Aorta (tissue), 5 donors: ENCODE measurements at regions not wholly inside any gene's neighbourhood (a gene's known extent, or its start where the extent isn't known, plus 50 kb on each side); places are given as distances from the start of the nearest gene placed in this dataset.
"Not testable (repeated sequence)": the region's sequence is repeated elsewhere in the genome, so short reads cannot be mapped to it uniquely, and the experiment has no call there.

Experiments used
- ATAC-seq: fragments of 200-7000 bp; cut with Tn5 transposase; one replicate; pipeline ENCODE4 v1.9.1; 2022; ENCODE audit warnings: moderate library complexity; ENCODE audit not compliant: low FRiP score
- DNase-seq, 2 donors: peaks; one replicate each; pipeline ENCODE4 v3.0.0-alpha.2; 2020
- H3K27ac ChIP-seq, 2 donors: one replicate each; pipeline ENCODE4 v1.5.1; 2013; ENCODE audit warnings: low read length in 2 of 2, mild to moderate bottlenecking in 2 of 2, moderate library complexity in 2 of 2, control low read depth in 1 of 2, inconsistent platforms in 1 of 2, low read depth in 1 of 2
- H3K27me3 ChIP-seq, 2 donors: one replicate each; pipeline ENCODE4 v1.6.1; 2013; ENCODE audit warnings: control low read depth in 1 of 2, low read length in 1 of 2, mild to moderate bottlenecking in 1 of 2, moderate library complexity in 1 of 2; ENCODE audit not compliant: insufficient read depth in 2 of 2, control insufficient read depth in 1 of 2
- H3K36me3 ChIP-seq, 2 donors: one replicate each; pipeline ENCODE4 v1.6.1; 2013; ENCODE audit warnings: control low read depth in 1 of 2, low read length in 1 of 2, mild to moderate bottlenecking in 1 of 2; ENCODE audit not compliant: insufficient read depth in 2 of 2, control insufficient read depth in 1 of 2
- H3K4me1 ChIP-seq, 2 donors: one replicate each; pipeline ENCODE4 v1.6.1; 2013; ENCODE audit warnings: low read length in 2 of 2, control low read depth in 1 of 2, mild to moderate bottlenecking in 1 of 2, moderate library complexity in 1 of 2; ENCODE audit not compliant: insufficient read depth in 2 of 2, control insufficient read depth in 1 of 2
- H3K4me3 ChIP-seq, 2 donors: one replicate each; pipeline ENCODE4 v1.5.1; 2013; ENCODE audit warnings: low read length in 2 of 2, control low read depth in 1 of 2, mild to moderate bottlenecking in 1 of 2
- H3K9me3 ChIP-seq: one replicate; pipeline ENCODE4 v1.6.1; 2013; ENCODE audit warnings: mild to moderate bottlenecking, low read length; ENCODE audit not compliant: control insufficient read depth
- WGBS, 2 donors: extraction: QIAGEN DNeasy Blood & Tissue Kit; methylation state at CpG; one replicate each; pipeline ENCODE4 v1.1.7; 2013; 5-methylcytosine and 5-hydroxymethylcytosine counted together
- intact Hi-C, 2 donors: fragments of 100-400 bp; cut with DNase I; formaldehyde crosslinking; loops; one replicate each; pipeline versions ENCODE4 v1.14.2 to v1.15.0; 2022
- donor health status: healthy with polysubstance abuse.
- donor health status: Bipolar disorder and iron deficiency.
- donor health status: DM: no; HTN: no; CAD: no.
- donor health status: DM: no; HTN: no; CAD: no.
- donor health status: DM: yes; HTN: yes; CAD: no.

DNA sequence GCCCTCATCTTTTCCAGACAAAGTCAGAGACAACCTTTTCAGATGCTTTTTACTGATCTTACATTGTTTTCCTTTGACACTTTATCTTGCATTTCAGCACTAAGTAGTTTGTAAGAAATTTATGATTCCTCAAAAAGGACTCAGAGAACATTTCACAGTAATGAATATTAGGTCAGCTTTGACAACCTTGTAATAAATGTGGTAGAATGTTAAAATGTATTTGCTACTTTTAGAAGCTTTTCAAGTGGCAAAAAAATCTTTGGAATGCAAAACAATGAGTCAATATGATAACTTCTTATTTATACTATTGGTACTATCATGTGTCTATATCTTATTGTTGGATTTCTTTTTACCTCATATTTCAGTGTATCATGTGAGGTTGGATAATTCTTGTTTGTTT lies 146.2 kb upstream of the FAT4 start:
- no peaks in the 10 kb centered on the region for H3K9me3 ChIP-seq
- ATAC-seq, result no peak

DNA sequence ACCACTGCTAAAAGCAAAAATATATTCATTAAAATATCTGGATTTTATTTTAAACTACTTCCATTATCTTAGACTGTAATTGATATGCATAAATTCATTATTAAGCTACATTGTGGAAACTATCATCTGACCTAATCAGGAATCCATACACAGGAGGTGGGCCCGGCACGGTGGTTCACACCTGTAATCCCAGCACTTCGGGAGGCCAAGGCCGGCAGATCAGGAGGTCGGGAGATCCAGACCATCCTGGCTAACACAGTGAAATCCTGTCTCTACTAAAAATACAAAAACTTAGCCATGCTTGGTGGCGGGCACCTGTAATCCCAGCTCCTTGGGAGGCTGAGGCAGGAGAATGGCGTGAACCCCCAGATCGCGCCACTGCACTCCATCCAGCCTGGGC lies 148.7 kb upstream of the FAT4 start:
- H3K4me3 ChIP-seq, DNase-seq, H3K27ac ChIP-seq, H3K27me3 ChIP-seq, H3K36me3 ChIP-seq, H3K9me3 ChIP-seq, H3K4me1 ChIP-seq, ATAC-seq, intact Hi-C loops: not testable (repeated sequence)
- WGBS, 2 donors, result 96 to 97% methylated on average over 9 of the region's 9 CpGs

More for the DNA sequence above, 146.2 kb upstream of the FAT4 start:
- intact Hi-C loops, result no loop called here
- no peaks in the 10 kb centered on the region for H3K27me3 ChIP-seq
- no peak overlapping the region for H3K27ac ChIP-seq
- H3K4me3 ChIP-seq, result no peak overlapping the region
- DNase-seq, result no peak
- no peaks in the 10 kb centered on the region for H3K36me3 ChIP-seq
- no peaks in the 10 kb centered on the region for H3K4me1 ChIP-seq

DNA sequence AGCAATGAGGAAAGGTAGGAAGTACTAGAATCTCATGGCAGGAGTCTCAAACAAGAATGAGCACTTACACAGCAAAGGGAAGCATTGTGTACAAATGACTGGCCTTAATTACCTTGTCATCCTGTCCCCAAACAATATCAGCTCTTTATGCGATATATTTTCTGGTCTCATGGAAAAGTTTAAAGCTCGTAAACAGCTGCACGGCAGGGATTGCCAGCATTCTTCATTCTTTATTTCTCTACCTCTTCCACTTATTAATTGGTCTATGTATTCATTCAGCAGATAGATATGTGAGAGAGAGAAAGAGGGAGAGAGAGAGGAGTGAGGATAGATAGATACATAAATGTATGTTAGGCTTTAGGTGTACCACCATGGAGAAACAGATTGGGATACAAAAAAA lies 155.8 kb upstream of the FAT4 start:
- intact Hi-C loops, result no loop called here
- no peaks in the 10 kb centered on the region for H3K9me3 ChIP-seq
- H3K27ac ChIP-seq, result no peak overlapping the region
- H3K36me3 ChIP-seq, result no peaks in the 10 kb centered on the region
- no peaks in the 10 kb centered on the region for H3K4me1 ChIP-seq
- no peaks in the 10 kb centered on the region for H3K27me3 ChIP-seq
- no peak overlapping the region for H3K4me3 ChIP-seq
- no peak for DNase-seq
- 89 to 92% methylated on average over 3 of the region's 3 CpGs for WGBS, 2 donors
- ATAC-seq, result no peak

DNA sequence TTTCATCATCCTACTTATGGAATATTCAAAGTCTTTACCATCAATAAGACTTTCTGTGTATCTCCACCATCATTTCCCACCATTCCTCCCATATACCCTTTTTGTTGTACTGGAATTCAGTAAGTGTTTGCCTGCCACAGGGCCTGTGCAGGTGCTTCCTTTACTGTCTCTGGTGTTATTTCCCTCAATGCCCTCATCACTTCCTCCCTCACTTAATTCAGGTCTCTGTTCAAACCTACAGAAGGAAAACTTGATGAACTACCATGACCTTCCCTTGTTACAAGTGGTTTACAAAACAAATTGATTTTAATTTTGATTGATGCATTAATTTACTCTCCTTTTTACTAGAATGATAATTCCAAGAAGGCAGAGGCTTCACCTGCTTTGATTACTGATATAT lies 159.5 kb upstream of the FAT4 start:
- Histone ChIP-seq H3K4me3 (no peak overlapping the region), H3K36me3 (no peaks in the 10 kb centered on the region), H3K27ac (no peak overlapping the region), H3K27me3 (no peaks in the 10 kb centered on the region), H3K4me1 (no peaks in the 10 kb centered on the region), H3K9me3 (no peaks in the 10 kb centered on the region)
- intact Hi-C loops, result no loop called here
- no peak for ATAC-seq
- no peak for DNase-seq

DNA sequence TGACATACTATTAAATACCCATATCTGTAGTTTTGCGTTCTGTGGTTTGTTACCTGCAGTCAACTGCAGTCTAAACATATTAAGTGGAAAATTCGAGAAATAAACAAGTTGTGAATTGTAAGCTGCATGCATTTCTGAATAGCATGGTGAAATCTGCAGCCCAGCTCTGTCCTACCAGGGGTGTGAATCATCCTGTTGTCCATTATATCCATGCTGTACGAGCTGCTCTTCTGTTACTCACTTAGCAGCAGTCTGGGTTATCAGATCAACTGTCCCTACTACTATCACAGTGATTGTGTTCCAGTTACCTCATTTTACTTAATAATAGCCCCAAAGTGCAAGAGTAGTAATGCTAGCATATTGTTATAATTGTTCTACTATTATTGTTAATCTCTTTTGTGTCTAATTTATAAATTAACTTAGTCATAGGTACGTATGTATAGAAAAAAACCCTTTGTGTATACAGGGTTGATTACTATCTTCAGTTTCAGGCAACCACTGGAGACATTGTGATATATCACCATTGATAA lies 173.7 kb upstream of the FAT4 start:
- ATAC-seq, result no peak
- Histone ChIP-seq H3K4me3 (no peak overlapping the region), H3K9me3 (no peaks in the 10 kb centered on the region), H3K36me3 (no peaks in the 10 kb centered on the region), H3K27me3 (no peaks in the 10 kb centered on the region), H3K4me1 (no peaks in the 10 kb centered on the region), H3K27ac (no peak overlapping the region)
- DNase-seq, result no peak
- intact Hi-C loops, result no loop called here
- 83 to 84% methylated on average over 4 of the region's 4 CpGs for WGBS, 2 donors

DNA sequence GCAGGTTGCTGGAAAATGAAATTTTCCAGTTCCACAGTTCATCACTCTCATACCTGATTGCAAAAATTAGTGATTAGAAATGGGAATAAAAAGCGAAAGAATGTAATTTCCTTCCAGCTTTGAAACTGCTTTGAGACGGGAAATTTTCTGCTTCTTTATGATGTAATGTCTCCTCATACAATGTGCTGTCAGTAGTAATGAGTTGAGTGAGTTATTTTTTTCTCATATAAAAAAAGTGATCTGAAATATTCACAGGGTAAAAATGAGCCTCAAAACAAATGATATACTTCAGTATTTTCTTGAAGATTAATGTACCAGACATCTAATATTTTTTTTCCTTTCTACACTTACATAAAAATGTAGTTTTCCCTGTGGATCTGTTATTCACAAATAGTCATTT lies 179.1 kb upstream of the FAT4 start:
- intact Hi-C loops, result no loop called here
- 14 to 33% methylated on average over 2 of the region's 2 CpGs for WGBS, 2 donors
- Histone ChIP-seq H3K36me3 (no peaks in the 10 kb centered on the region), H3K27ac (no peak overlapping the region), H3K4me1 (no peaks in the 10 kb centered on the region), H3K27me3 (no peaks in the 10 kb centered on the region), H3K9me3 (no peaks in the 10 kb centered on the region), H3K4me3 (no peak overlapping the region)
- DNase-seq, result no peak
- ATAC-seq, result no peak

DNA sequence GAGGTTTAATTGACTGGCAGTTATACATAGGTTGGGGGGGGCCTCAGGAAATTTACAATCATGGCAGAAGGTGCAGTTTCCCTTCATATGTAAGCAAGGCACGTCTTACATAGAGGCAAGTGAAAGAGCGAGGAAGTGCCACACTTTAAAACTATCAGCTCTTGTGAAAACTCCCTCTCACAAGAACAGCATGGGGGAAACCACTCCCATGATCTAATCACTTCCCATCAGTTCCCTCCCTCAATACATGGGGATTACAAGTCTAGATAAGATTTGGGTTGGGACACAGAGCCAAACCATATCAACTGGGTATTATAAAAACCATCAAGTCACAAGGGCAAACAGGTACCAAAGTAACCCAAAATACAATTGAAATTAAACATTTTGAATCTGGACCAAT lies 182.0 kb upstream of the FAT4 start:
- ATAC-seq (no peak), DNase-seq (no peak)
- intact Hi-C loops, result no loop called here
- Histone ChIP-seq H3K36me3 (no peaks in the 10 kb centered on the region), H3K27me3 (no peaks in the 10 kb centered on the region), H3K4me1 (no peaks in the 10 kb centered on the region), H3K9me3 (no peaks in the 10 kb centered on the region), H3K4me3 (no peak overlapping the region), H3K27ac (no peak overlapping the region)
- 86 to 87% methylated on average over 2 of the region's 2 CpGs for WGBS, 2 donors

DNA sequence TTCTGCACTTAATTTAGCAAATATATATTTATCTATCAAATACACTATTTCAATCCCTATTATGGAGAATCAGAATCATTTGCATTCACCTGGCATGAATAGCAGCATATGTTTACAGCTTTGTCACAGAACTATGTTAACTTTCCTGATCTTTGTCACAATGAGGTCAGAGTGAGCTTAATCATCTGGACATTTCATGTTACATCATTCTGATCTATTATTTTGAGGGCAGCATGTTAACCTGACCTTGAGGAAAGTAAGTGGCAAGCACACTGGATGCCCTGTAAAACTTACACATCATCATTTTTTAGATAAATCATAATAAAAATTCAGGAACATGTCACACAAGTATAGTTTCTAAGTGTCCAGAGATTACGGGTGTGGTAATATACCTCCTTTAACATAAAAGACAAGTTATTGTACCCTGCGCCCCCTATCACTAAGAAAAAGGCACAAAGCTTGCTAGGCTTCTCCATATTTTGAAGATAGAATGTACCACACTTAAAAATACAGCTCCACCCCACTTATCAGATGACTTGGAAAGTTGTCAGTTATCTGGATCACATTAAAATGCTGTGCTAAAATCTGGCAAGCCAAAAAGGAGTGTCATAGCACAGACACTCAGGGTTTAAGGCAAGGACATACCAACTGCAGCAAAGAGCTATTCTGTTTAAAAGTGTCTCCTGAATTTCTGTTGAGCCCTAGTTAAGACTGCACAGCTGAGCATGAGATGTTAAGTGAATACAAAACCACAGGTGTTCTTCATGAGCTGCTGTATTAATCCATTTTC lies 182.7 kb upstream of the FAT4 start:
- H3K27me3 ChIP-seq, result no peaks in the 10 kb centered on the region
- 83 to 85% methylated on average over 2 of the region's 2 CpGs for WGBS, 2 donors
- ATAC-seq (no peak), DNase-seq (no peak)
- H3K27ac ChIP-seq, result no peak overlapping the region
- intact Hi-C loops, result no loop called here
- no peak overlapping the region for H3K4me3 ChIP-seq
- H3K9me3 ChIP-seq, result no peaks in the 10 kb centered on the region
- H3K4me1 ChIP-seq, result no peaks in the 10 kb centered on the region
- H3K36me3 ChIP-seq, result no peaks in the 10 kb centered on the region

DNA sequence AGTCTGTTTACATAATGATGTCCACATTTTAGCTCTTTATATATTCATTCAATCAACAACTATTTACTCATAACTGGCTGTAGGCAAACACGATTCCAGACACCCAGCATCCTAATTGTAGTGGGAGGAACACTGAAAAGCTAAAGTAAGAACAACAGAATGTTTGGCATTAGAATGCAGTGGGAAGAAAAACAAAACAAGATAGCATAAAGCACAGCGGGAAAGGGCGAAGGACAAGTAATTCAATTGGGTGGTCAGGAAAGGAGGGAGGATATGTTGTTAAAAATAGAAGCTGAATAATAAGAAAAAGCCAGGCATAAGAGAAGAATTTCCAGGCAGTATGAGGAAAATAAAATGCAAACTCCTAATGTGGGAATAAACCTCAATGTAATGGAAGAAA lies 189.5 kb upstream of the FAT4 start:
- WGBS, 2 donors, result 4 to 6% methylated on average over 3 of the region's 3 CpGs
- no peak overlapping the region for H3K27ac ChIP-seq
- no peaks in the 10 kb centered on the region for H3K36me3 ChIP-seq
- intact Hi-C loops, result no loop called here
- no peak for DNase-seq
- H3K4me3 ChIP-seq, result no peak overlapping the region
- ATAC-seq, result no peak
- no peaks in the 10 kb centered on the region for H3K27me3 ChIP-seq
- H3K4me1 ChIP-seq, result no peaks in the 10 kb centered on the region
- H3K9me3 ChIP-seq, result no peaks in the 10 kb centered on the region
